MV-4-11 (cell line): ENCODE measurements at regions not wholly inside any gene's neighbourhood (a gene's known extent, or its start where the extent isn't known, plus 50 kb on each side); places are given as distances from the start of the nearest gene placed in this dataset.
A peak's percentile ranks its signal among the peaks of the same experiment; 100 is the strongest.
"Not testable (repeated sequence)": the region's sequence is repeated elsewhere in the genome, so short reads cannot be mapped to it uniquely, and the experiment has no call there.

ENCODE experiments used
- DNase-seq: peaks from one replicate; lab custom pipeline; 2025; lab: John Stamatoyannopoulos, UW

DNA sequence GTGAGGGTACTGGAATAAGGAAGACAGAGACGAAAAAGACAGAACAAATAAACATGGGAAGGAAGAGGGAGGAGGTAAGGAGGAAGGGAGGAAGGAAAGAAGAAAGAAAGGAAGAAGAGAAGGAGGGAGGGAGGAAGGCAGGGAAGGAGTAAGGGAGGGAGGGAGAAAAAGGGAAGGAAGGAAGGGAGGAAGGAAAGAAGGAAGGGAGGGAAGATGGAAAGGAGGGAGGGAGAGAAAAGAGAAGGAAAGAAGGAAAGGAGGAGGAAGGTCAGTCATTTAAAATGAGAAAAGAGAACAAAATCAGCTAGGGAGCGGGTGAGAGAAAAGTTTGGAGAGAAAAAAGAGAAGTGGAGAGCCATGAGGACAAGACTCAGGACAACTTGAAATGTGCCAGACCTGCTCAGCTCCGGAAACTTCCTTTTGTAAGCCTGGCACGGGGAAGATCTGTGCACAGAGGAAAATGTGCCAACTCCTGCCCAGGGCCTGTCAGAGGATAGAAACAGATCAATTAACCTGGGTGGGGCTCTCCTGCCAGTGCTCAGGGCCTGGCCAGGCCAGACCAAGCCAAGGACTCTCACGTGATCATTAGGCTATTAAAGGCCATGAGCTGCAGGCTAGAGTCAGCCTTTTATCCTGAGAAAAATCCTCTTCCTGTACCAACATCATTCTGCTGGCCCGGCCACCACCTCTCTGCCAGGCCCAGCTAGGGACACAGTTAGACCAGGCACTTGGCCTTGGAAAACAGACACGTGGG lies 50.1 kb upstream of the BCL6 start:
- no peak for DNase-seq

DNA sequence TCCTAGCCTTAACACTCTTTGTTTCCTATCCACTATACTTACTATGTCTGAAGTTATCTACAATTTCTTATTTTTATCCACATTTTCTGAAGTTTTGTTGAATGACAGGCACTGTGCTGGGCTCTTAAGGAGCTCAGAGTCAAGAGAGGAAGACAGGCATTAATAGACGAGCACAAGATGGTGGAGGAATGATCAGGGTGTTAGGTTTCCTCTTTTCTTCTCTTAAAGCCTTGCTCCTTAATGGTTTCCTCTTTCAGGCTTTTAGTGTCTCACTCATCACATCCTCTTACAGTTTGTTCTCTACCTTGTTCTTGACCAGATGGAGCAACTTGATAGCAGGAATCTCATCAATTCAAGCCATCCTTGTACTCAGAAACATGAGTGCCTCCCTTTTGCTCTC lies 52.9 kb upstream of the BCL6 start:
- DNase-seq: peak; percentile 80

DNA sequence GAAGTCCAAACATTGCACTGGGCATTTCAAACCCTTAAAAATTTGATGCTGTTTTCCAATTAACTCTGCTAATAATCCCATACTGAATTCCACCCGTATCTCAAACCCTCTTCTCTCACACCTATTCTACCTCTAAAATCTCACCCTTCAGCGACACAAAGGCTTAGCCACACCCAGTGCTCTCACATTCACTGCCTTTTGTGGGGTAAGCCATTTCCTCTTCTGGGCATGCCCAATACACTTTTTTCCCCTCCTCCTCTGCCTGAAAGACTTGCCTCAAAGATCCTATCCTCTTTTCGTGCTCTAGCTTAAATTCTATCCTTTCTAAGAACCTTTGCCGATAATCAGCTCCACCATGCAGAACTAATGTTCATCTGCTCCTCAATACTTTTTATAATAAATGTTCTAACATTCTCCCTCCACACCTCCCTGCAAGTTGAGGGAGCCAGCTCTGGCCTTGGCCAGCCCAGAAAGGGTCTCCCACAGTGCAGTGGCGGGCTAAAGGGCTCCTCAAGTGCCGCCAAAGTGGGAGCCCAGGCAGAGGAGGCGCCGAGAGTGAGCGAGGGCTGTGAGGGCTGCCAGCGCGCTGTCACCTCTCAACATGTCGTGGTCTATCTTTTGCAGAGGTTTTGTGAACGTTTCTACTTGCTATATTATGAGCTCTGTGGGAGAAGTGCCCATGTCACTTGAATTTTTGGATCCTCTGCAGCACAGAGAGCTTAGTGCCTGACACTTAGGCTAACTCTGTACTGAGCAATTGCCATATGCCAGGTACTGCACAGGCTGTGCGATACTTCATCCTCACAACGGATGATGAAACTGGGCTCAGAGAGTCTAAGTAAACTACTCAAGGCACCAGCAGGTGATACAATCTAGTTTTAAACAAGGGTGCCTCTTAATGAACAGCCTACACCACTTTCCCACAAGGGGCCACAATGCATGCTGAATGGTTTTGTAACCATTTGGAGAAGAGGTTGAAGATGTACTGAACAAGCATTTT lies 53.6 kb upstream of the BCL6 start:
- peak; percentile 42 for DNase-seq

DNA sequence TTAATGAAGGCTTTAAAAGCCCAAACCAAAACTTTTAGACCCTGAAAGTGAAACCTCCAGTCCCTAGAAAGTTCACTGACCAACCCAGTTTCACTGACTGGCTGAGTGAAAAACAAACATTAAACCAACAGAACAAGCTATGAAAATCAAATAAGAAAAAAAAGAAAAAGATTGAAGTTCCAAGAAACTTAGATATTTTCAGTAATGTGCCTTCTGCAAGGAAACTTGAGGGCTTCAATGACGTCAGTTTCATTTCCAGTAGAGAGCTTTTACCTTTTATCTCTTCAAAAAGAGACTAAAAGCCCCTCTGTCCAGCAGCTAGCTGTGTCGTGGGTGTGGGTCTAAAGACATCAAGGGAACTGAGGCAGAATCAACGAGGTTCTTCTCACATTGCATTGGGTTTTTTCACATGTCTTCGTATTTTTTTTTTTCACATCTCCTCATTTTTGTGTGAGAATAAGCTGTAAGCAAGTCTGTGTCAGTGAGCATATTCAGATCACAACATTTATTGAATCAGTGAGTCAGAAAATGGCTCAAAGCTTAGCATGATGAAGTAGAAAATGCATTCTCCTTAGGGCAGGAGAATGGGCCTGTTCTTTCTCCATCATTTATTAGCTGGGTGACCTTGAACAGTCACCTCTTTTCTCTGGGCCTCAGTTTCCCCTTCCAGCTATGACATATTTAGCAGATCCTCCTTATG lies 54.8 kb upstream of the BCL6 start:
- peak; percentile 21 for DNase-seq

DNA sequence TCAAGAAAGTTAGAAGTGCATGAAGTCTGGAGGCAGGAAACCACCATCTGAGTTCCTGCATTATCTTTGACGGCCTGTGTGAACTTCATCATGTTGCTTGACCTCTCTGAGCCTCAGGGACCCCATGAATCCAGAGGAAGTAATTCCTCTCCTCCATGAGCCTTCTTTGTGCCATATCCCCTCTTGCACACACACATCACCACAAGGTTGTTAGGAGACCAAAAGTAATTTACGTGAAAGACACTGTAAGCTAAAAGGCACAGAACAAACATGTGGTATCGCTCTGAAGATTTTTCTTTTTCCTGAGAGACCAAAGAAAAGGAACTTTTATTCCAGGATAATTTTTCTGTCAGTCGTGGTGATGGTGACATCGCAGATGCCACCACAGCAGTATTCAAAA lies 55.9 kb upstream of the BCL6 start:
- DNase-seq: no peak

DNA sequence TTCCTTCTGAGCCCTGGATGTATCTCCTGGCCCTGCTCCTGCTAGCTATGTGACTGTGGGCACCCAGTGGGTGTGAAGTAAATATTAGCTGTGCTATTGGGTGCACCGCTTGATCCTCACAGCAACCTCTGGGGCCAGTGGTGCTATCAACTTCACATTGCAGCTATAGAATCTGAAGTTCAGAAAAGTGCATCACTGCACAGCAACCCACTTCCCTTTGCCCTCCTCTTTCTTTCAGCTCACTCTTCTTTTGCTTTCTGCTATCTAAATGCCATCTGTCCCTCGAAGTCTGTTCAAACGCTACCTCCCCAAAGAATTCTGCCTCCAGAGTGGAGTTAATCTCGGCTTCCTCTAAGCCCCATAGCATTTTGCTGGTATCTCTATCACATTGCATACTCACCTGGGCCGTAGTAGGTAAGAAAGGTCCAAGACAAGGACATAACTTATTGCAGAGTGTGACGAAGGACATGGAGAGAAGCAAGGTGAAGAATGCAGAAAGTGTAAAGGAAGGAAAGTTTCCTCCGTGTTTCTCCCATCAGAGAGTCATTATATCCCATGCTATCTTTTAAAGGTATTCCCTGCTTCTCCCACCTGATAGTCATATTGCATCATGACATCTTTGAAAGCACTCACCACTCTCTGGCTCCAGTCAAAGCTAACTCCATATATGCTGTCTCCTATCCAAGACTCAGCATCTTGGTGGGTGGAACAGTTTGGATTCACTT lies 57.1 kb upstream of the BCL6 start:
- no peak for DNase-seq

DNA sequence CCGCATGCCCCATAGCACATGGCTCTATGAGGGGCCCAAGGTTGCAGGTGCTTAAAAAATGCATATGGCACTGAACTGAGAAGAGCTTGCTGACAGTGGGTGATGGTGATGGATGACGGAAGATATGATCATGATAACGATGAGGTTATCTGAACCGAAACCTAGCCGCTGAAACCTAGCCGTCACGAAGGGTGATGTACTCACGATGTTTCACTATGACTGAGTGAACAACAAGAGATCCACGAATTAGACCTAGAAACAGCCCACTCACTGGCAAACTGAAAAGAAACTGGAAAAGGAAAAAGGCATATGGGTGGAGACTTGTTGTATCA lies 57.6 kb upstream of the BCL6 start:
- no peak for DNase-seq

DNA sequence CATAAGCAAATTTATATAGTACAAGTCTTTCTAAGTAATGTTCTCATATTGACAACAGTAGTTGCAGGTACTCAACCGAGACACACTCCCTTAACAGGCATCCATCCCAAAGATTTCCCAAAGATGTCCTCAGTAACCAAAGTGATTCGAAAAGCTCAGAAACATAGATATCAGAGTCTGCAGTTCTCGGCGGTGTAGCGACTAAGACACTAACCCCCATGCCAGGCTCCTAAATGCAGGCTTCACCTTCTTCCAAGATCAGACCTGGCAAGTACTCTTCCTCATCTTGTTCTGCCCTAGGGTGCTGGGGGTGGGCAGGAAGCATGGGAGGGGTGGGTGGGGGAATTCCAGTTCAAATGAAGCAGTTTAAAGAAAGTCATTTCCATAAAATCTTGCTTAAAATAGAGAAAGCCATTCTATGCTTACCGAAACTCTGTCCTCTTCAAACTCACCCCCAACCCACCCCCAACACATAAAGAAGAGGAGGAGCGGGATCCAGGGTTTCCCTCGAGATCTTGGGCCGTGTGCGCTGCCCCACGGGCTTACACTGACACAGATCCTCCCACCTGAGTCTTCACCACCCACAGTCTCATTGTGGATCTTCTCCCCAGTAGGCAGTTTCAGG lies 59.0 kb upstream of the BCL6 start:
- no peak for DNase-seq

DNA sequence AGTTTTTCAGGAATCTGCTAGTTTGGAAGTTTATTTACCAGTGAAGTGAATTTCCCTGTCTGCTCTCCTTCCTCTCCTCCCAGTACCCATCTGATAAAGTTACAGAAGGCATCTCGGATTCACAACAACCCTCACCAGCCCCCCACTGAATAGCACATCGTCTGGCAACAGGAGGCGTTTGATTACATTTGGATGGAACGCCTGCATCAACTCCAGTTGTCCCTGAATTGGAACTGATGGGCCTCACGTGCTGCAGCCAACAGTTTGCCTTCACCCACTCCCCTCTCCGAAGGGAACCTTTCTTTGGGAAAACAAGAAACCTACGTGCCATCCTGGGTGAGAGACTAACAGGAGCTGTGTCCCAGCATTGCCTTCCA lies 59.5 kb upstream of the BCL6 start:
- DNase-seq: no peak

DNA sequence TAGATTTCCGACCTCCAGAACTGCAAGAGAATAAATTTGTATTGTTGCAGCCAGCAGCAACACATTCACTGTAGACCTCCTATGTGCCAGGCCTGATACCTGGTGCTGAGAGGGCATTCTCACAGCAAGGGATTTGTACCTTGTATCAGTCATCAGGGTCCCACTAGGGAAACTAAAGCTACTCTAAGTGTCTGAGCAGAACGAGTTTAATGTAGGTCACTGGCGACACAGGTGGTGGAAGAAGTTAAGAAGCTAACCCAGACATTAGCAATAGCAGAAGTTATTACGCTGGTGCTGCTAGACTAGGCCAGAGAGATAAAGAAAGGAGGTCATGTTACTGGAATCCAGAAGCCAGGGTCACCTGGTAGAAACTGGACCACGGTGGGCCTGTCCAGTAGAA lies 60.5 kb upstream of the BCL6 start:
- DNase-seq: no peak

DNA sequence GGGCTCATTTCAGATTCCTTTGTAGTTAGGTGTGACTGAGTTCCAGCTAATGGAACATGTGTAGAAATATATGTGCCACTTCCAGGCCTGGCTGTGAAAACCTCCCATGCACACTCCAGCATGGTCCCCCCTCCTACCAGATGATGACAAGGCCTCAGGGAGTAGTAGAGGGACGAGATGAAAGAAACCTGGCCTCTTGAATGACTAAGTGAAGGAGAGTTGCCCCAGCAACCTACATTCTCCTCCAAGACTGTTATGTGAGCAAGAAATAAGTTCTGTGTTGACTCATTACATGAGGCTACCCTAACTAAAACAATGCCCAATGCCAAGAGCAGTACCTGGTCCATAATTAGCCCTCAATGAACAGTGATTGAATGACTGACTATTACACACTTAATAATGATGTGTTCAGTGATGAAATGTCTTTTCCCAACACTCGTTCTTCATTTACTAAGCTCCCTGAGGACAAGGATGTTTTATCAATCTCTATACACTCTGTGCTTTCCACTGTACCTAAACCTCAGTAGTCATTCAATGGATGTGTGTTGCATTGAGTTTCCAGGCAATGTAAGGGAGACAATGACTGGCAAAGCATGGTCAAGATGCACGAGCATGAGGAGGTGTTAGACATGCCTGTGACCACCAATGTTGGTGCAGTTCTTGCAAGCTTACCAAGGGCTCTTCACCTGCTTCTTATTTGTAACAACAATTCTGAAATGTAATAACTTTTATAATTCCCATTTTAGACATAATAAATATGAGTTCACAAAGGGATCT lies 62.0 kb upstream of the BCL6 start:
- DNase-seq: no peak

DNA sequence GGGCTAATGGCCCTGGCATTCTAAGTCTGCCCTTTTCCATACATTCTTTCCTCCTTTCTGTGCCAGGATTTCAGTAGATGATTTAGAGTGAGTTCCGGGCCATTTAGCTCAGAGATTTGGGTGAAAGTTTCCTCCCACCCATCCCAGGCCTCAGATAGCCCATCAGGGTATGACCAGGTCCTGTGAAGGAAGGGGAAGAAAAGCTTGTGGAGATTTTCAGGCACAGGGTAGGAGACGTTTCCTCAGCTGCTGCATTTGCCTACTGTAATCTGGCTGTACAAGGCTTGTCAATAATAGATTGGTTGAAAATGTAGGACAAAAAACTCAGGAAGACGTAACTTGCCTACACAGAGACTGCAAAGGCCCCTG lies 63.2 kb upstream of the BCL6 start:
- no peak for DNase-seq

DNA sequence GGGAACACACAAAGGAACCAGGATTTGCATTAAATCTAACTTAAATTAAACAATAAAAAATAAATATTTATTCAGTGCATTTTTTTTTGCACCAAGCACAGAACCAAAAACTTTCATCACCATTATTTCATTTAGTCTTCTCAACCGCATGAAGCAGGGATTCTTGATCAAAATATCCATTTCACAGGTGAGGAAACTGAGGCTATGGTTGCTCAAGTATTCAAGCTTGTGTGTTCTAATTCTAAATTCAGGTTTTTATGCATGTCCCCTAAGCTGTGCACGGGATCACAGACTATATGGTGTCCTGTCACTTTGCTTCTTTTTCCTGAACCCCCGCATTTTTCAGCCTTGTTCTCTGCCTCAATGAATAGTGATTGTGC lies 64.3 kb upstream of the BCL6 start:
- no peak for DNase-seq

DNA sequence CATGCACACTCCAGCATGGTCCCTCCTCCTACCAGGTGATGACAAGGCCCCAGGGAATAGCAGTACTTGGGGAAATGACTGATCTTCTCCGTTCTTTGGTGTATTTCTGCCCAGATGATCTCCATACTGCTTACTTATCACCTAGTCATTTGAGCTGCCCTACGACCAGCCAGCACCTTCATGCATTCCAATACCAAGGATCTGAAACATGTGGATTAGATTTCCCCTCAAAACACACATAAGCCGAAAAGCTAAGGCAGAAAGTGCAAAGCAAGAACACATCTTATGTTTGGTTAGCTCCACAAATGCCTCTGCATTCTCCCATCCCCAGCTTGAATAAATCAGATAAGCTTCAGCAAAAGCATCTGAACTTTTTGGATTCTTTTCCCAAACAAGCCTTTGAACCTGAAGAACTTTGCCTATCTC lies 64.8 kb upstream of the BCL6 start:
- DNase-seq: no peak

DNA sequence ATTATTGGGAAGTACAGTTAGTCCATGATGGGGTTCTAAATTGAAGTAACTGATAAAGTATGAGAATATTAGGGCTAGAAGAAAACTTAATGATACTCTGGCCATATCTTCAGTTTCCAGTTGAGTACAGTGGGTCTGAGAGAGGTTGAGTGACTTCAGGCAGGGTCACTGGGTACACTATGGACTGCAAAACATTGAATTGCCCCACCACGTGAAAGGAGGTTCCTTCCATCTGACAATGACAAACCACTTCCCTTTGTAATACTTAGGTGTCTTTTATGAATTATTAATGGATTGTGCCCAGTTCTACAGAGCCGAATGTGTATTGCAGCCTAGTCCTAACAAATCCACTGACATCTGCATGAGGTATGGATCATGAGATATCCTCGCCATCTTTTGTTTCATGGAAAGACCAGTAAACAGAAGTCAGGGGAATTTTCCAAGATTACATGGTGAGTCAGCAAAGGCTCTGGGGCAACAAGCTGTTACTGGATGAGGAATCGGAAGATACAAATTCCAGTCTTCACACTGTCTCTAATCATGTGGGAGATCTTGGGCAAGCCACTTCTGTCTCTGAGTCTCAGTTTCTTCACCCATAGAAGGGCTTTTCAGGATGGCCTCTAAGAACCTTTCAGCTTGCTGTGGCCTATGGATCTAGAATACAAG lies 66.5 kb upstream of the BCL6 start:
- no peak for DNase-seq

DNA sequence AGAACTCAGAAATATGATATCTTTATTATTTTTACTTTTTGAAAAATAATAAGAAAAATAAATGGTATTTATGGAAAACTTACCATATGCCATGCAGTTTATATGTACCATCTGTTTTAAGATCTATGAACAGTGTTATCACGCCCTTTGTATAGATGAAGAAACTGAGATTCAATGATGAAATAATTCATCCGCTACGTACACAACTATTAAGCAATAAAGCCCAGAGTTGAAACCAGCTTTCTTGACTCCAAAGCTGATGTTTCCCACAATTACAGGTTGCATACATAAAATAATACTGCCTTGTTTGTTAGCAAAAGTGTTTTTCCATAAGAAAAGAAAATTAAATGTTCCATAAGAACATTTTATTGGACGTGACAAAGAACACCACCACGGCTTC lies 67.2 kb upstream of the BCL6 start:
- no peak for DNase-seq

DNA sequence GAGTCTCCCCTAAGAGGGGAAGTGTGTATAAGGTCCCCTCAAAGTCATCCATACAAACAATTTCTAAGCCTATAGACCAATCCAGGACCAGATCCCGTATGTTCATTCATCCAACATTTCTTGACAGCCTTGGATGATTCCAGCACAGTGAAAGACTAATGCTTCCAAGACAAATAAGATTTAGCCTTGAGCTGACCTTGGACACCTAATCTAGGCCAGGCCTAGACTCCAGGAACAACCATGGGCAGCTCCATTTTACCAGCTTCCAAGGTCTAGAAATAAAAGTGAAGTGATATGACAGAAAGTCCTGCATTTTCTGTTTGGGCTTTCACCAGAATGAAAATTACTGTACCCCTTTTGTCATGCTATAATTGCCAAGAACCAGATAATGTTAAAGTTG lies 67.9 kb upstream of the BCL6 start:
- no peak for DNase-seq

DNA sequence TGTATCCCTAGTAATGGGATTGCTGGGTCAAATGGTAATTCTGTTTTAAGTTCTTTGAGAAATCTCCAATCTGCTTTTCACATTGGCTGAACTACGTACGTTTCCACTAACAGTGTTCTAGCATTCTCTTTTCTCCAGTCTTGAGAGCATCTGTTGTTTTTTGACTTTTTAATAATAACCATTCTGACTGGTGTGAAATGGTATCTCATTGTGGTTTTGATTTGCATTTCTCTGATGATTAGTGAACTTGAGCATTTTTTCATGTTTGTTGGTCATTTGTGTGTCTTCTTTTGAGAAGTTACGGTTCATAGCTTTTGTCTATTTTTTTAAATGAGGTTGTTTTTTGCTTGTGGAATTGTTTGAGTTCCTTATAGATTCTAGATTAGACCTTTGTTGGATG lies 72.5 kb upstream of the BCL6 start:
- DNase-seq: not testable (repeated sequence)

DNA sequence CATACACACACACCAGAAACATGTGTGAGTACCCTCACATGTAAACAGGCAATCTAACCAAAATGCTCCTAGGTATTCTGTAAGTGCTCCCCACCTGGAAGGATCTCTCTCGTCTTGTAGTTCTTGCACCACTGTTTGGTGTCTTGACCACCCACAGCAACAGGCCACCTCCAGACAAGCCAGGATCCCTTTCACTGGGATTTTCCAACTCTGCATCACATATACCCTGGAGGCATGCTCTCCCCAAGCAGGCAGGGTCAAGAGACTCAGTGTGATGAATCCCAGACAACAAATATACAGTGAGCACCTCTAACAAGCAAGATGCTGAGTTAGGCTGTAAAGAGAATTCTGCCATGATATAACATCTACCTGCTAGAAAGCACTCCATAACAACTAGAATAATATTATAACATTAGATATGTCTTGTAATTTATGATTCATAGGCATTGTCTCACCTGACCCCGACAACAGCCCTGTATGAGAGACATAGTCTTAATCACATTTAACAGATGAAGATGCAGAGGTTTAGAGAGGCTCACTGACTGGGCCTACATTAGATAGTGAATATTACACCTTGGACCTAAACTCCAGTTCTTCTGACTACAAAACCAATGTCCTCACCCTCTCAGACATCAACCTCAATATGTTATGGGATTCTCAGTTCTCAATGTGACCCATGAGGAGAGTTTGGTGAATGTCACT lies 76.5 kb upstream of the BCL6 start:
- no peak for DNase-seq

DNA sequence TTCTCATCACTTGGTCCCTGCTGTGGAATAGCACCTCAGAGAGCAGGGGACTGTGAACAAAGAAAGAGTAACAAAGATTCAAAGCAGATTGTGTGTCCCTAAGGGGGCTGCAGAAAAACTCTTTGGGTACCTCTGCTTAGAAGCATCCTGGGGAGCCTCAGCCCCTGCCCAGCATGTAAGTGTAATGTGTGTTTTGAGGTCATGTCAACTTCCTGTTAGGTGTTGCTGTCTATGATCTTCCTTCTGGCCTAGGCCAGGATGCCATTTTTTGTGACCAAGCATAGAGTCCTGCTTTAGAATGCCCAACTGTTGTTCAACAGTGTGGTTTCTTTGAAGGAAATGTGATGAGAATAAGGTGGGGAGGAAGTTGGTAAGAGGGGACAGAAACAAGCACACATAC lies 77.1 kb upstream of the BCL6 start:
- DNase-seq: no peak
